ENCODE measurements at regions not wholly inside any gene's neighbourhood (a gene's known extent, or its start where the extent isn't known, plus 50 kb on each side); places are given as distances from the start of the nearest gene placed in this dataset.
"Not testable (repeated sequence)": the region's sequence is repeated elsewhere in the genome, so short reads cannot be mapped to it uniquely, and the experiment has no call there.

GRCh38 chr12:58009405-58010195, 68.2 kb downstream of the ATP23 start:
- Histone ChIP-seq H3K4me3 (ENCODE audit: low read depth, low read length, poor library complexity, severe bottlenecking) (no peak overlapping the region), H3K9ac (ENCODE audit: low read length) (no peak overlapping the region), H3K9me2 (ENCODE audit: low read depth, low read length) (no peaks in the 10 kb centered on the region), H3K79me2 (ENCODE audit: insufficient read depth, low read length) (no peaks in the 10 kb centered on the region), H4K20me1 (ENCODE audit: insufficient read depth, low read length) (no peaks in the 10 kb centered on the region), H3K27ac (ENCODE audit: low read depth, low read length, poor library complexity, severe bottlenecking) (no peak overlapping the region), H3K36me3 (ENCODE audit: insufficient read depth, low read length) (no peaks in the 10 kb centered on the region), H3F3A (ENCODE audit: insufficient read depth, low read length) (no peaks in the 10 kb centered on the region), H3K4me1 (ENCODE audit: insufficient read depth, low read length, severe bottlenecking) (no peaks in the 10 kb centered on the region), H2AFZ (ENCODE audit: low read length) (no peak overlapping the region), H3K4me2 (ENCODE audit: low read length) (no peak overlapping the region), H3K27me3 (ENCODE audit: insufficient read depth, low read length) (no peaks in the 10 kb centered on the region), H3K9me3 (ENCODE audit: low read length) (no peaks in the 10 kb centered on the region)
- TF ChIP-seq EZH2 (IDR thresholded peaks at IDR 0.05; ENCODE audit: borderline replicate concordance, low read length) (no peak), CTCF (IDR thresholded peaks at IDR 0.05; ENCODE audit: low read length) (no peak)

GRCh38 chr12:58011676-58012075, 70.3 kb downstream of the ATP23 start:
- Histone ChIP-seq H3K9ac (ENCODE audit: low read length) (no peak overlapping the region), H3K9me3 (ENCODE audit: low read length) (no peaks in the 10 kb centered on the region), H3K9me2 (ENCODE audit: low read depth, low read length) (no peaks in the 10 kb centered on the region), H3K27me3 (ENCODE audit: insufficient read depth, low read length) (no peaks in the 10 kb centered on the region), H3K27ac (ENCODE audit: low read depth, low read length, poor library complexity, severe bottlenecking) (no peak overlapping the region), H3K36me3 (ENCODE audit: insufficient read depth, low read length) (no peaks in the 10 kb centered on the region), H2AFZ (ENCODE audit: low read length) (no peak overlapping the region), H3K79me2 (ENCODE audit: insufficient read depth, low read length) (no peaks in the 10 kb centered on the region), H3K4me1 (ENCODE audit: insufficient read depth, low read length, severe bottlenecking) (no peaks in the 10 kb centered on the region), H3K4me2 (ENCODE audit: low read length) (no peak overlapping the region), H3K4me3 (ENCODE audit: low read depth, low read length, poor library complexity, severe bottlenecking) (no peak overlapping the region), H4K20me1 (ENCODE audit: insufficient read depth, low read length) (no peaks in the 10 kb centered on the region), H3F3A (ENCODE audit: insufficient read depth, low read length) (no peaks in the 10 kb centered on the region)
- TF ChIP-seq EZH2 (IDR thresholded peaks at IDR 0.05; ENCODE audit: borderline replicate concordance, low read length) (no peak), CTCF (IDR thresholded peaks at IDR 0.05; ENCODE audit: low read length) (no peak)

- not testable (repeated sequence) for H3K9me2 ChIP-seq (ENCODE audit: low read depth, low read length); H3F3A ChIP-seq (ENCODE audit: insufficient read depth, low read length); H3K36me3 ChIP-seq (ENCODE audit: insufficient read depth, low read length); H3K4me1 ChIP-seq (ENCODE audit: insufficient read depth, low read length, severe bottlenecking); H4K20me1 ChIP-seq (ENCODE audit: insufficient read depth, low read length); H3K9me3 ChIP-seq (ENCODE audit: low read length); H3K27me3 ChIP-seq (ENCODE audit: insufficient read depth, low read length); H3K4me2 ChIP-seq (ENCODE audit: low read length); H3K27ac ChIP-seq (ENCODE audit: low read depth, low read length, poor library complexity, severe bottlenecking); H3K79me2 ChIP-seq (ENCODE audit: insufficient read depth, low read length); H2AFZ ChIP-seq (ENCODE audit: low read length); H3K4me3 ChIP-seq (ENCODE audit: low read depth, low read length, poor library complexity, severe bottlenecking); H3K9ac ChIP-seq (ENCODE audit: low read length)
These were observed 81.1 kb downstream of the ATP23 start for GRCh38 chr12:58022379-58023020.
